ENCODE measurements at regions not wholly inside any gene's neighbourhood (a gene's known extent, or its start where the extent isn't known, plus 50 kb on each side); places are given as distances from the start of the nearest gene placed in this dataset.

DNA sequence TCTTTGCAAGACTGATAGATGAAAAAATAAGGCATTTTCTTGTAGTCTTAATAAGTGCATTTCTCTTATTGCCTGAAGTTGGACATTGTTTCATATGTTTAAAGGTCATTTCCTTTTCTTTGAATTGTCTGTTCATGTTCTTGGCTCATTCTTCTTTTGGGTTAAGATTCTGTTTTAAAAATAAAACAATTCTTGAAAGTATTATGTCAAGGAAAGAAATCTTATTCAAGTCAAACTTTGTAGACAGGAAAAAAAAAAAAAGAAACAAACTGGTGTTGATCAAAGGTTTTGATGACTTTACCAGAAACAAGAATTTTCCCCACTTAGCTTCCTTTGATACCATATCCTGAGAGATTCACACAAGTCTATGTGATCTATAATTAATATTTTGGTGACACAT is 132.9 kb upstream of the AADACL2 start (continued):
- TF ChIP-seq, protein P1, sequence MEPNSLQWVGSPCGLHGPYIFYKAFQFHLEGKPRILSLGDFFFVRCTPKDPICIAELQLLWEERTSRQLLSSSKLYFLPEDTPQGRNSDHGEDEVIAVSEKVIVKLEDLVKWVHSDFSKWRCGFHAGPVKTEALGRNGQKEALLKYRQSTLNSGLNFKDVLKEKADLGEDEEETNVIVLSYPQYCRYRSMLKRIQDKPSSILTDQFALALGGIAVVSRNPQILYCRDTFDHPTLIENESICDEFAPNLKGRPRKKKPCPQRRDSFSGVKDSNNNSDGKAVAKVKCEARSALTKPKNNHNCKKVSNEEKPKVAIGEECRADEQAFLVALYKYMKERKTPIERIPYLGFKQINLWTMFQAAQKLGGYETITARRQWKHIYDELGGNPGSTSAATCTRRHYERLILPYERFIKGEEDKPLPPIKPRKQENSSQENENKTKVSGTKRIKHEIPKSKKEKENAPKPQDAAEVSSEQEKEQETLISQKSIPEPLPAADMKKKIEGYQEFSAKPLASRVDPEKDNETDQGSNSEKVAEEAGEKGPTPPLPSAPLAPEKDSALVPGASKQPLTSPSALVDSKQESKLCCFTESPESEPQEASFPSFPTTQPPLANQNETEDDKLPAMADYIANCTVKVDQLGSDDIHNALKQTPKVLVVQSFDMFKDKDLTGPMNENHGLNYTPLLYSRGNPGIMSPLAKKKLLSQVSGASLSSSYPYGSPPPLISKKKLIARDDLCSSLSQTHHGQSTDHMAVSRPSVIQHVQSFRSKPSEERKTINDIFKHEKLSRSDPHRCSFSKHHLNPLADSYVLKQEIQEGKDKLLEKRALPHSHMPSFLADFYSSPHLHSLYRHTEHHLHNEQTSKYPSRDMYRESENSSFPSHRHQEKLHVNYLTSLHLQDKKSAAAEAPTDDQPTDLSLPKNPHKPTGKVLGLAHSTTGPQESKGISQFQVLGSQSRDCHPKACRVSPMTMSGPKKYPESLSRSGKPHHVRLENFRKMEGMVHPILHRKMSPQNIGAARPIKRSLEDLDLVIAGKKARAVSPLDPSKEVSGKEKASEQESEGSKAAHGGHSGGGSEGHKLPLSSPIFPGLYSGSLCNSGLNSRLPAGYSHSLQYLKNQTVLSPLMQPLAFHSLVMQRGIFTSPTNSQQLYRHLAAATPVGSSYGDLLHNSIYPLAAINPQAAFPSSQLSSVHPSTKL (CRISPR knock-in tag; IDR thresholded peaks at IDR 0.05), result no peak
- TF ChIP-seq SALL2 (CRISPR knock-in tag; IDR thresholded peaks at IDR 0.05), result no peak

- no peaks in the 10 kb centered on the region for H3K4me1 ChIP-seq (ENCODE audit: insufficient read depth, low read length)
- no peak overlapping the region for H3K4me3 ChIP-seq (replicated peaks in 1 of 3; ENCODE audit: insufficient read depth in 1 of 3, low read depth in 2 of 3, low read length in 3 of 3)
- no peak overlapping the region for H3K27ac ChIP-seq (ENCODE audit: extremely low read length, insufficient read depth, low read length)
- WGBS (ENCODE audit: low lambda C conversion rate), result 18% methylated on average over 7 of the region's 7 CpGs
- FAIRE-seq, result no peak
- no peaks in the 10 kb centered on the region for H3K27me3 ChIP-seq (ENCODE audit: control insufficient read depth in 1 of 2, insufficient read depth in 2 of 2, low read length in 2 of 2)
- intact Hi-C loops (cut with micrococcal nuclease; ENCODE audit: unreplicated experiment), result no loop called here
- H3K4me2 ChIP-seq (ENCODE audit: low read depth, low read length), result no peak overlapping the region
- in situ Hi-C loops (cut with HindIII; ENCODE audit: extremely low pct_ligation_motif_present, low pct_unique_long_range_greater_than_20kb), result no loop called here
- no peaks in the 10 kb centered on the region for H3K79me2 ChIP-seq (ENCODE audit: insufficient read depth, low read length)
- ChIA-PET CTCF (ENCODE audit: low intra/inter-chr PET ratio, low total read pairs) (no interaction called here), POLR2A (no interaction called here)
- no TSS peak for BruUV-seq (replicated peaks)
- H3K36me3 ChIP-seq (replicated peaks in 1 of 2; ENCODE audit: control insufficient read depth in 1 of 2, insufficient read depth in 2 of 2, low read length in 2 of 2), result no peaks in the 10 kb centered on the region
- TF ChIP-seq JUN (CRISPR knock-in tag; IDR thresholded peaks at IDR 0.05) (no peak), HINFP (CRISPR knock-in tag; IDR thresholded peaks at IDR 0.05; ENCODE audit: low read depth) (no peak), SMAD1 (CRISPR knock-in tag; IDR thresholded peaks at IDR 0.05; ENCODE audit: borderline replicate concordance, low read depth) (no peak), FOXK2 (IDR thresholded peaks at IDR 0.05) (no peak)
- TF ChIP-seq, protein P2, sequence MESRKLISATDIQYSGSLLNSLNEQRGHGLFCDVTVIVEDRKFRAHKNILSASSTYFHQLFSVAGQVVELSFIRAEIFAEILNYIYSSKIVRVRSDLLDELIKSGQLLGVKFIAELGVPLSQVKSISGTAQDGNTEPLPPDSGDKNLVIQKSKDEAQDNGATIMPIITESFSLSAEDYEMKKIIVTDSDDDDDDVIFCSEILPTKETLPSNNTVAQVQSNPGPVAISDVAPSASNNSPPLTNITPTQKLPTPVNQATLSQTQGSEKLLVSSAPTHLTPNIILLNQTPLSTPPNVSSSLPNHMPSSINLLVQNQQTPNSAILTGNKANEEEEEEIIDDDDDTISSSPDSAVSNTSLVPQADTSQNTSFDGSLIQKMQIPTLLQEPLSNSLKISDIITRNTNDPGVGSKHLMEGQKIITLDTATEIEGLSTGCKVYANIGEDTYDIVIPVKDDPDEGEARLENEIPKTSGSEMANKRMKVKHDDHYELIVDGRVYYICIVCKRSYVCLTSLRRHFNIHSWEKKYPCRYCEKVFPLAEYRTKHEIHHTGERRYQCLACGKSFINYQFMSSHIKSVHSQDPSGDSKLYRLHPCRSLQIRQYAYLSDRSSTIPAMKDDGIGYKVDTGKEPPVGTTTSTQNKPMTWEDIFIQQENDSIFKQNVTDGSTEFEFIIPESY (CRISPR knock-in tag; IDR thresholded peaks at IDR 0.05), result no peak
- H3K9me3 ChIP-seq (ENCODE audit: low read length), result no peaks in the 10 kb centered on the region
- DNase-seq (ENCODE audit: low spot score), result no peak
- no peak overlapping the region for H3K9ac ChIP-seq (ENCODE audit: insufficient read depth, low read depth, low read length)
- H4K20me1 ChIP-seq (ENCODE audit: insufficient read depth, low read length), result no peaks in the 10 kb centered on the region
- no peak overlapping the region for H2AFZ ChIP-seq (ENCODE audit: low read length)
- no peak for ATAC-seq
Observed at GRCh38 chr3:151599103-151599672, 134.5 kb upstream of the AADACL2 start.

All from HepG2 (cell line).